ENCODE measurements at regions not wholly inside any gene's neighbourhood (a gene's known extent, or its start where the extent isn't known, plus 50 kb on each side); places are given as distances from the start of the nearest gene placed in this dataset.

DNA sequence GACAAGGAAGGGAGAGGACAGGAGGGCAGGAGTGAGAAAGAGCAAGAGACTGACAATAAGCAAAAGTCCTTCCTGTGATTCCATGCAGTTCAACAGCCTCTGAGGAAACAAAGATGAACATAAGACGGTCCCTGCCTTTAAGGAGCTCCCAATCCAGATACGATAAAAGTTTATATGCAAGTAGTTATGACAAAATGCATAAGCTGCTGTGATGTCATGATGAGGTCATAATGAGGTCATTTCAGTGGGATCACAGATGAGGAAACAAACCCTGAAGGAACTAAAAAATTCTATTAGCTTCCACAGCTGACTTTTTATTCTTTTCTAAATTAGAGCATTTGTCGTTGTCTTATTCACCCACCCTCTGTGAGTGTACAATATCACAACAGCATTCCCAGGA, 458.5 kb upstream of the ACVR2A start:
- no peaks in the 10 kb centered on the region for H3K79me2 ChIP-seq (replicated peaks; ENCODE audit: insufficient read depth)
- no peak for DNase-seq (ENCODE audit: low spot score)
- no peak overlapping the region for H3K27ac ChIP-seq (ENCODE audit: low read depth)
- no peaks in the 10 kb centered on the region for H3K36me3 Mint-ChIP-seq (ENCODE audit: low read depth)
- H4K20me1 ChIP-seq (replicated peaks; ENCODE audit: insufficient read depth), result no peaks in the 10 kb centered on the region
- ATAC-seq, result no peak
- no peaks in the 10 kb centered on the region for H3K9me2 ChIP-seq (ENCODE audit: insufficient read depth)
- H3K4me1 Mint-ChIP-seq, result peaks cover 7% of the 10 kb centered on the region; the same call in 2 of the 3 replicates
- H3K27ac Mint-ChIP-seq, result no peak overlapping the region
- H2AFZ ChIP-seq, result no peak overlapping the region
- no peaks in the 10 kb centered on the region for H3F3A ChIP-seq (replicated peaks; ENCODE audit: low read depth)
- H3K4me3 Mint-ChIP-seq, result no peak overlapping the region
- H3K27me3 Mint-ChIP-seq (ENCODE audit: insufficient read depth, low read depth, poor library complexity), result peaks cover 3% of the 10 kb centered on the region
- H3K4me2 ChIP-seq, result no peak overlapping the region
- no peaks in the 10 kb centered on the region for H3K27me3 ChIP-seq (ENCODE audit: insufficient read depth)
- no peak for TF ChIP-seq CREB1 (CRISPR knock-in tag; IDR thresholded peaks at IDR 0.05; ENCODE audit: low read depth)
- TF ChIP-seq, protein P1, sequence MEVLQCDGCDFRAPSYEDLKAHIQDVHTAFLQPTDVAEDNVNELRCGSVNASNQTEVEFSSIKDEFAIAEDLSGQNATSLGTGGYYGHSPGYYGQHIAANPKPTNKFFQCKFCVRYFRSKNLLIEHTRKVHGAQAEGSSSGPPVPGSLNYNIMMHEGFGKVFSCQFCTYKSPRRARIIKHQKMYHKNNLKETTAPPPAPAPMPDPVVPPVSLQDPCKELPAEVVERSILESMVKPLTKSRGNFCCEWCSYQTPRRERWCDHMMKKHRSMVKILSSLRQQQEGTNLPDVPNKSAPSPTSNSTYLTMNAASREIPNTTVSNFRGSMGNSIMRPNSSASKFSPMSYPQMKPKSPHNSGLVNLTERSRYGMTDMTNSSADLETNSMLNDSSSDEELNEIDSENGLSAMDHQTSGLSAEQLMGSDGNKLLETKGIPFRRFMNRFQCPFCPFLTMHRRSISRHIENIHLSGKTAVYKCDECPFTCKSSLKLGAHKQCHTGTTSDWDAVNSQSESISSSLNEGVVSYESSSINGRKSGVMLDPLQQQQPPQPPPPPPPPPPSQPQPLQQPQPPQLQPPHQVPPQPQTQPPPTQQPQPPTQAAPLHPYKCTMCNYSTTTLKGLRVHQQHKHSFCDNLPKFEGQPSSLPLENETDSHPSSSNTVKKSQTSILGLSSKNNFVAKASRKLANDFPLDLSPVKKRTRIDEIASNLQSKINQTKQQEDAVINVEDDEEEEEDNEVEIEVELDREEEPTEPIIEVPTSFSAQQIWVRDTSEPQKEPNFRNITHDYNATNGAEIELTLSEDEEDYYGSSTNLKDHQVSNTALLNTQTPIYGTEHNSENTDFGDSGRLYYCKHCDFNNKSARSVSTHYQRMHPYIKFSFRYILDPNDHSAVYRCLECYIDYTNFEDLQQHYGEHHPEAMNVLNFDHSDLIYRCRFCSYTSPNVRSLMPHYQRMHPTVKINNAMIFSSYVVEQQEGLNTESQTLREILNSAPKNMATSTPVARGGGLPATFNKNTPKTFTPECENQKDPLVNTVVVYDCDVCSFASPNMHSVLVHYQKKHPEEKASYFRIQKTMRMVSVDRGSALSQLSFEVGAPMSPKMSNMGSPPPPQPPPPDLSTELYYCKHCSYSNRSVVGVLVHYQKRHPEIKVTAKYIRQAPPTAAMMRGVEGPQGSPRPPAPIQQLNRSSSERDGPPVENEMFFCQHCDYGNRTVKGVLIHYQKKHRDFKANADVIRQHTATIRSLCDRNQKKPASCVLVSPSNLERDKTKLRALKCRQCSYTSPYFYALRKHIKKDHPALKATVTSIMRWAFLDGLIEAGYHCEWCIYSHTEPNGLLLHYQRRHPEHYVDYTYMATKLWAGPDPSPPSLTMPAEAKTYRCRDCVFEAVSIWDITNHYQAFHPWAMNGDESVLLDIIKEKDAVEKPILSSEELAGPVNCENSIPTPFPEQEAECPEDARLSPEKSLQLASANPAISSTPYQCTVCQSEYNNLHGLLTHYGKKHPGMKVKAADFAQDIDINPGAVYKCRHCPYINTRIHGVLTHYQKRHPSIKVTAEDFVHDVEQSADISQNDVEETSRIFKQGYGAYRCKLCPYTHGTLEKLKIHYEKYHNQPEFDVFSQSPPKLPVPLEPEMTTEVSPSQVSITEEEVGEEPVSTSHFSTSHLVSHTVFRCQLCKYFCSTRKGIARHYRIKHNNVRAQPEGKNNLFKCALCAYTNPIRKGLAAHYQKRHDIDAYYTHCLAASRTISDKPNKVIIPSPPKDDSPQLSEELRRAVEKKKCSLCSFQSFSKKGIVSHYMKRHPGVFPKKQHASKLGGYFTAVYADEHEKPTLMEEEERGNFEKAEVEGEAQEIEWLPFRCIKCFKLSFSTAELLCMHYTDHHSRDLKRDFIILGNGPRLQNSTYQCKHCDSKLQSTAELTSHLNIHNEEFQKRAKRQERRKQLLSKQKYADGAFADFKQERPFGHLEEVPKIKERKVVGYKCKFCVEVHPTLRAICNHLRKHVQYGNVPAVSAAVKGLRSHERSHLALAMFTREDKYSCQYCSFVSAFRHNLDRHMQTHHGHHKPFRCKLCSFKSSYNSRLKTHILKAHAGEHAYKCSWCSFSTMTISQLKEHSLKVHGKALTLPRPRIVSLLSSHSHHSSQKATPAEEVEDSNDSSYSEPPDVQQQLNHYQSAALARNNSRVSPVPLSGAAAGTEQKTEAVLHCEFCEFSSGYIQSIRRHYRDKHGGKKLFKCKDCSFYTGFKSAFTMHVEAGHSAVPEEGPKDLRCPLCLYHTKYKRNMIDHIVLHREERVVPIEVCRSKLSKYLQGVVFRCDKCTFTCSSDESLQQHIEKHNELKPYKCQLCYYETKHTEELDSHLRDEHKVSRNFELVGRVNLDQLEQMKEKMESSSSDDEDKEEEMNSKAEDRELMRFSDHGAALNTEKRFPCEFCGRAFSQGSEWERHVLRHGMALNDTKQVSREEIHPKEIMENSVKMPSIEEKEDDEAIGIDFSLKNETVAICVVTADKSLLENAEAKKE (CRISPR knock-in tag; IDR thresholded peaks at IDR 0.05), result no peak
- no peak for TF ChIP-seq NANOG (IDR thresholded peaks at IDR 0.05; ENCODE audit: borderline replicate concordance)
- H3K4me1 ChIP-seq (ENCODE audit: insufficient read depth), result no peaks in the 10 kb centered on the region
- no peaks in the 10 kb centered on the region for H3K36me3 ChIP-seq (ENCODE audit: insufficient read depth)
- no peaks in the 10 kb centered on the region for H3K9me3 Mint-ChIP-seq
- H3K4me3 ChIP-seq, result no peak overlapping the region

DNA sequence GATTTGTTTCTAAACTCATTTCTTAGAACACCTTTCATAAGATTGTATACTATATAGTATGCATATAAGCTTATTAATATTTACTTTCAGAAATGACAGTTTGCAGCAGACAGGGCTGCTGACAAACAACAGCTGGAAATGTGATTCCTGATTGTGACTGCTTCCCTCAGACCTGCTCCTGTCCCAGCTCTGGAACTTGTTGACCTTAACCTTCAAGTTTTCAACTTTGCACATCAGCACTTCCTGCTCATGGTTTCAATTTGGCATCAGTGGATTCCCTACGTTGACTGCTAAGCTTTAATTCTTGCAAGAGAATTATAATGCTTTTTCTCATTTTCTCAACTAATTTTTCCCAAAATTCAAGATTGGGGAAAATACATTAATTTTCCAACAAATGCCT, 459.2 kb upstream of the ACVR2A start:
- H3K27me3 Mint-ChIP-seq (ENCODE audit: insufficient read depth, low read depth, poor library complexity), result peaks cover 3% of the 10 kb centered on the region
- Histone ChIP-seq H4K20me1 (replicated peaks; ENCODE audit: insufficient read depth) (no peaks in the 10 kb centered on the region), H3K9me2 (ENCODE audit: insufficient read depth) (no peaks in the 10 kb centered on the region), H3F3A (replicated peaks; ENCODE audit: low read depth) (no peaks in the 10 kb centered on the region), H3K4me1 (ENCODE audit: insufficient read depth) (no peaks in the 10 kb centered on the region), H3K27ac (ENCODE audit: low read depth) (no peak overlapping the region), H3K4me2 (no peak overlapping the region), H2AFZ (no peak overlapping the region), H3K4me3 (no peak overlapping the region), H3K27me3 (ENCODE audit: insufficient read depth) (no peaks in the 10 kb centered on the region), H3K79me2 (replicated peaks; ENCODE audit: insufficient read depth) (no peaks in the 10 kb centered on the region), H3K36me3 (ENCODE audit: insufficient read depth) (no peaks in the 10 kb centered on the region)
- peaks cover 7% of the 10 kb centered on the region; the same call in 2 of the 3 replicates for H3K4me1 Mint-ChIP-seq
- H3K4me3 Mint-ChIP-seq, result no peak overlapping the region
- ATAC-seq (no peak), DNase-seq (ENCODE audit: low spot score) (no peak)
- no peaks in the 10 kb centered on the region for H3K9me3 Mint-ChIP-seq
- no peaks in the 10 kb centered on the region for H3K36me3 Mint-ChIP-seq (ENCODE audit: low read depth)
- no peak overlapping the region for H3K27ac Mint-ChIP-seq
- TF ChIP-seq STAT1 (IDR thresholded peaks at IDR 0.05; ENCODE audit: unreplicated experiment), result no peak
- TF ChIP-seq POLR2AphosphoS5 (IDR thresholded peaks at IDR 0.05; ENCODE audit: low read depth), result no peak
- TF ChIP-seq ZNF114 (CRISPR knock-in tag; IDR thresholded peaks at IDR 0.05), result no peak
- TF ChIP-seq EZH2phosphoT487 (IDR thresholded peaks at IDR 0.05; ENCODE audit: unreplicated experiment), result no peak
- TF ChIP-seq CREB1 (CRISPR knock-in tag; IDR thresholded peaks at IDR 0.05; ENCODE audit: low read depth), result no peak
- no peak for TF ChIP-seq NANOG (IDR thresholded peaks at IDR 0.05; ENCODE audit: borderline replicate concordance)
- TF ChIP-seq, protein P2, sequence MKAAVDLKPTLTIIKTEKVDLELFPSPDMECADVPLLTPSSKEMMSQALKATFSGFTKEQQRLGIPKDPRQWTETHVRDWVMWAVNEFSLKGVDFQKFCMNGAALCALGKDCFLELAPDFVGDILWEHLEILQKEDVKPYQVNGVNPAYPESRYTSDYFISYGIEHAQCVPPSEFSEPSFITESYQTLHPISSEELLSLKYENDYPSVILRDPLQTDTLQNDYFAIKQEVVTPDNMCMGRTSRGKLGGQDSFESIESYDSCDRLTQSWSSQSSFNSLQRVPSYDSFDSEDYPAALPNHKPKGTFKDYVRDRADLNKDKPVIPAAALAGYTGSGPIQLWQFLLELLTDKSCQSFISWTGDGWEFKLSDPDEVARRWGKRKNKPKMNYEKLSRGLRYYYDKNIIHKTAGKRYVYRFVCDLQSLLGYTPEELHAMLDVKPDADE (IDR thresholded peaks at IDR 0.05), result no peak

Measured in GM23338 (cell line).